Bone marrow (tissue), 2 donors: ENCODE measurements at regions not wholly inside any gene's neighbourhood (a gene's known extent, or its start where the extent isn't known, plus 50 kb on each side); places are given as distances from the start of the nearest gene placed in this dataset.
"Not testable (repeated sequence)": the region's sequence is repeated elsewhere in the genome, so short reads cannot be mapped to it uniquely, and the experiment has no call there.

Source experiments
- DNase-seq, 2 donors: peaks; one replicate each; lab custom pipeline; 2025; lab: John Stamatoyannopoulos, UW

DNA sequence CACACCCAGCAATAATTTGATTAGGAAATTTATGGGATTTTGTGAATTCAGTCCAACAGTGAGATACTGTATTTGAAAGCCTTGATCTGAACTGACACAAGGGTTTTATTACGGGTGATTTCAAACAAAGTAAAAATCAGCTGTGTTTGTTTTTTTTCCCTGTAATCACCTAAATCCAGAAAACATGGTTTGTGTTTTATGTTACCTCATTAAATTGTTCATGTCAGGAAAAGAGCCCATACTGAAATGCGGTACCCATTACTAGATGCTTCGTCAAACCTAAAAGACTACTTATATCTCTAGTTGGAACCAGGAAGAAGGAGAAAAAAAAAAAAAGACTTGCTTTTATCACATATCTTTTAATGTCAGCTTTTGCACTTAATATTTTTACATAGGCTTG, 811.9 kb upstream of the RGS18 start:
- DNase-seq, result no peak

GRCh38 chr1:191348328-191348727, 809.9 kb upstream of the RGS18 start:
- DNase-seq, result no peak

- no peak for DNase-seq
These were observed 807.3 kb upstream of the RGS18 start for GRCh38 chr1:191350938-191351337.

GRCh38 chr1:191358724-191359123, 799.5 kb upstream of the RGS18 start:
- DNase-seq, result no peak

DNA sequence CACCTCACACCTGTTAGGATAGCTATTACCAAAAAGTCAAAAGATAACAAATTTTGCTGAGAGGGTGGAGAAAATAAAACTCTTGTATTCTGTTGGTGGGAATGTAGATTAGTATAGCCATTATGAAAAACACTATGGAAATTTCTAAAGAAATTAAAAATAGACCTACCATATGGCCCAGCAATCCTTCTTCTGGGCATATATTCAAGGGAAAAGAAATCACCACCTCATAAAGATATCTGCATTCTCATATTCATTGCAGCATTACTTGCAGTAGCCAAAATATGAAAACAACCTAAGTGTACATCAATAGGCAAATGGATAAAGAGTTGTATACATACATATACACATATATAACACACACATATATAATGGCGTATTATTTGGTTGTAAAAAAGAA, 791.6 kb upstream of the RGS18 start:
- DNase-seq, result no peak

- DNase-seq, result no peak
These were observed 789.2 kb upstream of the RGS18 start for GRCh38 chr1:191368891-191369654.

- DNase-seq, result no peak
These were observed 786.6 kb upstream of the RGS18 start for GRCh38 chr1:191371626-191372025.

DNA sequence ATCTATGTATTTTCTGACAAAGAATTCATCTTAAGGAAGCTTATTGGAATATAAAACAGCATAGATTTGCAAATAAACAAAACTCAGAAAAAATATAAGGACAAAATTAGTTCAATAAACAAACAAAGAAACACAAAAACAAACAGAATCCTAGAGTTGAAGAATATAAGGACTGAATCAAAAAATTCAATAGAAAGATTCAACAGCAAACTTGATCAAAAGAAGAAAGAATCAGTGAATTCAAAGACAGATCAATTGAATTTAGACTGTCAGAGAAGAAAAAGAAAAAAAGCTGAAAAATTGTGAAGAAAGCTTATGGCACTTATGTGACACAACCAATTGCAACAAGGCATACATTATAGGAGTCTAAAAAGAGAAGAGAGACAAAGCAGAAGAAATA, 770.0 kb upstream of the RGS18 start:
- DNase-seq, result no peak

- no peak for DNase-seq
These were observed 761.6 kb upstream of the RGS18 start for GRCh38 chr1:191396622-191397021.

- DNase-seq, result no peak
These were observed 759.7 kb upstream of the RGS18 start for GRCh38 chr1:191398551-191398950.

GRCh38 chr1:191405417-191405816, 752.8 kb upstream of the RGS18 start:
- DNase-seq, result no peak

DNA sequence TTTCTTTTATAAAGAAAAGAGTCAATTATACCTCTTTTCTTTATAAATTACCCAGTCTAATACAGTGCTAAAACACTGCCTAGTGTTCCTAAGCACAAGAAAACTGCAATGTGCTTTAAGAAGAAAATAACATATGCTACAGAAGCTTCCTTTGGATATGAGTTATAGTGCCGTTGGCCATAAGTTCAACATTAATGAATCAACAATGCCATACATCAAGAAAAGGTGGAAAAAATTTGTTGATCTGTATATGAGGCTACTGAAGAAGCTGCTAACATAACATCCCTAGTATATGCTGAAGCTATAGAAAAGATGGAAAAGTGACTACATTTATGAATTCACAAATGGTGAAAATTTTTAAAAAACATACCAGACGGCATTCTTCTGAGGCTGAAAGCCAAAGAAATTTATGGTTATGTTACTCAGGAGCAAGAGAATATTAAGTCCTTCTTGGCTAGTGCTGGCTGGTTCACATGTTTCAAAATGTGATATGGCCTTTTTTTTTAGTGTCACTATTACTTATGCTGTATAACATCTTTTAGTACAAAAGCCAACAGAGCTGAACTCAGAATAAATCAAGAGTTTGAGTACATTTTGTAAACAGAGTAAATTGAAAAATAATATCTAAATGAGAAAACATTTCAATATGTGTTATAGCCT, 743.2 kb upstream of the RGS18 start:
- DNase-seq, result no peak

DNA sequence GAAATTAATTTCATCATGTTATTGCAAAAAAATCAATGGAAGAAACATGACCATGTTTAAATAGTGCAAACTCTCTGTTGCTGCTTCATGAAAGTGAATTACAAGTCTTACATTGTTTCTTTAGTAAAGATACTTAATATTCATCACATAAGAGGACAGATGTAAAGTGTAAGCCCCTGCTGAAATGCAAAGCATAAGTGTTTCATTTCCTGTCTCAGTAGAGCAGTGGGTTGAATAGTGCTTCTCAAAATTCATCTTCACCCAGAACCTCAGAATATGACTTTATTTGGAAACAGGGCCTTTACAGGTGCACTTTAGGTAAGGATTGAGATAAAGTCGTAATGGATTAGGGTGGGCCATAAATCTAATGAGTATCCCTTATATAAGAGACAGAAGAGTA, 738.4 kb upstream of the RGS18 start:
- DNase-seq, result no peak

DNA sequence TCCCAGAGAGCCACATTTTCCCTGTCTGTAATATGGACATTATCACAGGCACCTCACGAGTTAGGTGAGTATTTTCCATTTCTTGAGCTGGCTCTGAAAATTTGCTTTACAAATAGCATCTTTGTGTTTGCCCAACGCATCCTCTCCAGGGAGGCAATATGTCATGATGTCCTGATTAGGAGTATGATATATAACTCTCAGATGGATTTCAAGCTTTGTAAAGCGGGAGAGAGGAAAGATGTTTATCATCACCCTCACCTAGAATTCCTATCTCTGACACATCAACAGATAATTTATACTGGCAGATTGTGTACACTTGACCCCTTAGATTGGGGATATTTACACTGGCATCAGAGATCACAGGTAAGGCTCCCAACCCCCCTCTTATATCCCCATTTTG, 730.7 kb upstream of the RGS18 start:
- no peak for DNase-seq

DNA sequence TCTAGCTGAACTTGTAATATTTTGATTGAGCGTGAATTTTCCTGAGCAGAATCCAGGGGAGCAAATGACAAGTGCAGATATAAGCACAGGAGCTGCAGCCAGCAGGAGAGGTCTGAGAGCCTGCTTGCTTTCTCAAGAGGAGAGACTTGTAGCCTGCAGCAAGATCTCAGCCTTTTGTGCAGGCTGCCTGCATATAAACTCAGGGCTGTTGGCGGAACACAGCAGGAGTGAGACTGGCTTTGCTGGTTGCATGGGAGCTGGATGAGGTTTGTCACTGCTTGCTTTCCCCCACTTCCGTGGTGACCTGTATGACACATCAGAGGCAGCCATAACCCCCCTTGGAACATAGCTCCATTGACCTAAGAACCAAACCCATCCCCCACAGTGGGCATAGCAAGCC, 725.4 kb upstream of the RGS18 start:
- DNase-seq, result no peak

DNA sequence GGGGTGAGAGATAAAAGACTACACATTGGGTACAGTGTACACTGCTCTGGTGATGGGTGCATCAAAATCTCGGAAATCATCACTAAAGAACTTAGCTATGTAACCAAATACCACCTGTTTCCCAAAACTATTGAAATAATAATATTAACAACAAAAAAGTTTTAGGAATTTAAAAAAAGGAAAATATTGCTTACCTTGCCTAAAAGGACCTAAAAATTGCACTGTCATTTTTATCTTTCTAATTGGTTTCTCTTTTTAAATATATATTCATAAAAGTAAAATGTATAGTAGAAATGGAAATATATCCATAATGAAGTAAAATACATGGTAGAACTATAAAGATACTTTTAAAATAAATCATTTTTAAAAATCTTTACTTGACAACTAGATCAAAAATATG, 719.3 kb upstream of the RGS18 start:
- no peak for DNase-seq

DNA sequence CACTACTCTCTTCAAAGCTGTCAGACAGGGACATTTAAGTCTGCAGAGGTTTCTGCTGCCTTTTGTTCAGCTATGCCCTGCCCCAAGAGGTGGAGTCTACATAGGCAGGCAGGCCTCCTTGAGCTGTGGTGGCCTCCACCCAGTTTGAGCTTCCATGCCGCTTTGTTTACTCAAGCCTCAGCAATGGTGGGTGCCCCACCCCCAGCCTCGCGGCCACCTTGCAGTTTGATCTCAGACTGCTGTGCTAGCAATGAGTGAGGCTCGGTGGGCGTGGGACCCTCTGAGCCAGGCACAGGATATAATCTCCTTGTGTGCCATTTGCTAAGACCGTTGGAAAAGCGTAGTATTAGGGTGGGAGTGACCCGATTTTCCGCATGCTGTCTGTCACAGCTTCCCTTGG, 710.0 kb upstream of the RGS18 start:
- DNase-seq, result not testable (repeated sequence)

DNA sequence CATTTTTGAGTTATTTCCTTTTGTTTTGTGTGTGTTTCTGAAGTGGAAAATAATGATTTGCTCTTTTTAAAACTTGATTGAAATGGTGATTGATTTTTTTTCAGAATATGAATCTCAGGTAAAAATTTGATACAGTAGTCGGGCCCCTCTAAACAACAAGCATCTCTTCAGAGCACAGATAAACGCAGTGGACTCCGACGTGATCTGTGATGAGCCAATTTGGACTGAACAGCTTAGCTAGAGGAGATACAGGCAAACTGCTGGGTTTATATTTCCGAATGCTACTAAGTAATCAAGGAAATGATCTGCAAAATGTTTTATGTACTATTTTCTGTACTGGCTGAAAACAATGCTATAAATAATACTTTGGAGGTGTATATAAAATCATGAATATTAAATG, 705.7 kb upstream of the RGS18 start:
- no peak for DNase-seq

- no peak for DNase-seq
These were observed 704.8 kb upstream of the RGS18 start for GRCh38 chr1:191453487-191453886.

DNA sequence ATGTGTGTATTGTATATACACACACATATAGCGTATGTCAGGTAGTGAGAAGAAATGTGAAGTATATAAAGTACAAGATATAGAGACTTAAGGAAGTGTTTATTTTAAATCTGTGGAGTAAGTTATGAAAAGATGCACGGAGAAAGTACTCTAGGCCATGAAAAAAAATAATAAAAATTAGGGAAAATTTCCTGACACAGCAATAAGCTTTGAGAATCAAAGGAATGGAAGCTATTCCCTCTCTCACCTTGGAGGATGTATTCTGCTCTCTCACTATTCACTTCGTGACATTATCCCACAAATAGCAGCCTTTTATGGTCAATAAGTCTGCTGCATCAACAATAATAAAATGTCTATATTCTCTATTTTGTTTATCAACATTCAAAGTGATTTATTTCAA, 700.4 kb upstream of the RGS18 start:
- no peak for DNase-seq

- DNase-seq, result no peak
These were observed 698.0 kb upstream of the RGS18 start for GRCh38 chr1:191460234-191460633.

DNA sequence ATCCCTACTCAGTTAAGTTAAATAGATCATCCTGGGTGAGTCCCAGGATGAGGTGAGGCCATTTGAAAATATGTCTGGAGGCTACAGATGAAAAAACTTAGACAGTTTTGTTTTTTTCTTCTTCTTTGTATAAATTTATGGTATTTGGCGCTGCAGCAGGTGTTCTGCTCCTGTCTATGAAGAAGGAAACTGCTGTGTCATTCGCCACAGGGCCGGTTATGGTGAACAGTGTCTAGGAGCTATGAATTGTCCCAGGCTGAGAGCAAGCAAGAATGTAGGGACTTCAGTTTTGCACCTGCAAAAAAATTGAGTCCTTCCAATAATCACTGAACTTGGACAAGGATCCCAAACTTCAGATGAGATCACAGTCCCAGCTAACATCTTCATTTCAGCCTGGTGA, 674.3 kb upstream of the RGS18 start:
- no peak for DNase-seq

DNA sequence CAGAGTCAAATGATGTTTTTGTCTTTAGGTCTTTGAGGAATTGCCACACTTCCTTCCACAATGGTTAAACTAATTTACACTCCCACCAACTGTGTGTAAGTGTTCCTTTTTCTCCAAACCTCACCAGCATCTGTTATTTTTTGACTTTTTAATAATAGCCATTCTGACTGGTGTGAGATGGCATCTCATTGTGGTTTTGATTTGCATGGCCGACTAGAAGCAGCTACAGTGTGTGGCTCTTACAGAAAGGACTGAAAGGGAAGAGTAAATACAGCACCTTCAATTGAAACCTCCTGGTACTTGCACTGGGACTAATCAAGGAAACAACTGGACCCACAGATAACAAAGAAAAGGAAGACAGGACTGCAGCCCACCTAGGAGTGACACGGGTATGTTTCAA, 668.0 kb upstream of the RGS18 start:
- no peak for DNase-seq

GRCh38 chr1:191495040-191495439, 663.2 kb upstream of the RGS18 start:
- DNase-seq, result no peak
